NAMALWA (cell line): ENCODE measurements at regions not wholly inside any gene's neighbourhood (a gene's known extent, or its start where the extent isn't known, plus 50 kb on each side); places are given as distances from the start of the nearest gene placed in this dataset.

Experiments
- DNase-seq: peaks from one replicate; pipeline ENCODE4 v3.0.0-alpha.2; 2015; ENCODE audit warnings: low spot score

DNA sequence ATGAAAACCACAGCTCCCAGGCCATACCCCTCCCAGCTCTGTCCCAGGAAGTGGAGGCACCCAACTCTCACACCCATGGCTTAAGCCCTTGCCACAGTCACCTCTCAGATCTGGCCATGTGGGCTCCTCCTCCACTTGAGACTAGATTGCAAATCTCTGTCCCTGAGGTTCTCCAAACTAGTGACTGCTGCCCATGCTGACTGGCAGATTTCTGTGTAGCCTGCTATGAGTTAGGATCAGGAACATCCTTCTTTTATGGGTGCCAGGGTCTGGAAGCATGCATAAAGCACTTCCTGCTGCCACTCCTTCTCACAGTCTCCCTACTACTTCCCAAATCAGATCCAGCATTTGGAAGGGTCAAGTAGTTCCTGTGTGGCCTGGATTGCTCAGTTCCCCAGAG lies 59.6 kb upstream of the GOLIM4 start:
- no peak for DNase-seq

DNA sequence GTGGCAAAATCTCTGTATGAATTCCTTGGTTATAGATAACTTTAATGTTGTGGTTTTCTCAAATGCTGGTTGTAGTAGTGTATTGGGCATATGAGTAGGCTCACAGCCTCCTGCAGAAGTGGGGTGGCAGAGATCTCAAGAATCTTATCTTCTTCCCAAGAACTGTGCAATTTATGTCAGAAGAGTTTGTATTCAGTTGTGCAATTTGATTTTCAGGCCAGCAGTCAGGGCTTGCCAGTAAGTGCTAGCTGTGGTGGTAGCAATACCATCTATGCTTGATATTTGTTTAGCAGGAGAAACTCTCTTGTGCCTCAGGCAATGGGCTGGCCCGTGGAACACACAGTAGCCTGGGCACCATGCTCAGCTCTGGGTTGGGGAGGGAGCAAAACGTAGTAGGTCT lies 58.4 kb upstream of the GOLIM4 start:
- DNase-seq: no peak

DNA sequence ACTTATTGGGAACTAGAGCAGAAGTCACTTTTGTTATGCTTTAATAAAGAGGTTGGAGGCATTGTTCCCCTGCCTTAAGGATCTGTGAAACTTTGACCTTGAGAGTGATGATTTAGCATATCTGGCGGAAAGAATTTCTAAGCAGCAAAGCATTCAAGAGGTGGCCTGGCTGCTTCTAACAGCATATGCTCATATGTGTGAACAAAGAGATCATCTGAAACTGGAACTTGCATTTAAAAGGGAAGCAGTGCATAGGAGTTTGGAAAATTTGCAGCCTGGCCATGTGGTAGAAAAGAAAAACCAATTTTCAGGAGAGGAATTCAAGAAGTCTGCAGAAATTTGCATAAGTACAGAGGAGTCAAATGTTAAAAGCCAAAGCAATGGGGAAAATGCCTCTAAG lies 56.4 kb upstream of the GOLIM4 start:
- no peak for DNase-seq
